ENCODE measurements at regions not wholly inside any gene's neighbourhood (a gene's known extent, or its start where the extent isn't known, plus 50 kb on each side); places are given as distances from the start of the nearest gene placed in this dataset.

DNA sequence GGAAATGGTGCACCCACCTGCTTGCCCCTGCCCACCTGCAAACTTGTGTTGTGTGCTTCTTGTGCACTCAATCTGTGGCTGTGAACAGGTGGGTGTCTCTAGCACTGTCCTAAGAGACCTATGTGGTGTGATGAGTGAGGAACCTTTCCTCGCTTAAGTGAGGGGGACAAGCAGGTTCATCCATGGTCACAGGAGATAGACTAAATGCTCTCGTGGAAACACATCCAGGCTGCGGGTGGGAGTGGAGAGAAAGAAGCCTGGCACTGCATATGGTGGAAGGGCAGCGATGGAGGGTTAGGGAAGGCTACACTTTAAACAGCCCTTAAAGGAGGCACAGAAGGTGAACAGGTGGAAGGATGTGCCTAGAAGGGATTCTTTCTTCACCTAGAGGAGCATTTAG, 330.9 kb downstream of the CXCL12 start:
- Histone ChIP-seq H3K4me2 (no peak overlapping the region), H3K27me3 (ENCODE audit: insufficient read depth) (no peaks in the 10 kb centered on the region), H3K36me3 (replicated peaks in 1 of 2; ENCODE audit: control insufficient read depth in 1 of 2, insufficient read depth in 2 of 2, low read length in 1 of 2) (no peaks in the 10 kb centered on the region), H3K9me2 (no peaks in the 10 kb centered on the region), H3K9me3 (no peaks in the 10 kb centered on the region), H3K27ac (ENCODE audit: low read depth in 2 of 2, low read length in 1 of 2) (no peak overlapping the region), H4K20me1 (ENCODE audit: insufficient read depth) (no peaks in the 10 kb centered on the region), H3K79me2 (ENCODE audit: insufficient read depth) (no peaks in the 10 kb centered on the region), H3K4me3 (ENCODE audit: low read depth in 2 of 2, low read length in 1 of 2) (no peak overlapping the region), H2AFZ (ENCODE audit: low read depth) (no peak overlapping the region), H3K9ac (no peak overlapping the region), H3F3A (replicated peaks; ENCODE audit: insufficient read depth) (peaks cover 7% of the 10 kb centered on the region), H3K4me1 (ENCODE audit: control insufficient read depth in 1 of 2, insufficient read depth in 2 of 2, low read depth in 1 of 2, low read length in 1 of 2) (peaks cover 0 to 6% of the 10 kb centered on the region in 2 experiments; a peak in 1 of 4 replicates)
- POLR2A ChIA-PET = no interaction called here
- CTCF ChIA-PET = interaction anchor here (2.6 kb wide), 1 partner anchor 8 kb away, joined by 11 read pairs; no protein-coding TSS in a partner anchor
- TF ChIP-seq MEF2A (IDR thresholded peaks at IDR 0.05; ENCODE audit: borderline replicate concordance, low read depth) (no peak), TAF1 (IDR thresholded peaks at IDR 0.05; ENCODE audit: borderline replicate concordance, low read depth, low read length) (no peak), FOXJ3 (CRISPR knock-in tag; IDR thresholded peaks at IDR 0.05) (no peak), YY1 (IDR thresholded peaks at IDR 0.05; ENCODE audit: low read depth) (no peak), FOXM1 (IDR thresholded peaks at IDR 0.05; ENCODE audit: low read depth) (no peak), CHD2 (IDR thresholded peaks at IDR 0.05; ENCODE audit: low read length, partially characterized antibody) (no peak), GABPA (IDR thresholded peaks at IDR 0.05; ENCODE audit: low read depth) (no peak), RXRA (IDR thresholded peaks at IDR 0.05; ENCODE audit: borderline replicate concordance, low read depth) (no peak), RFX5 (IDR thresholded peaks at IDR 0.05; ENCODE audit: low read length) (no peak)
- TF ChIP-seq, protein P1, sequence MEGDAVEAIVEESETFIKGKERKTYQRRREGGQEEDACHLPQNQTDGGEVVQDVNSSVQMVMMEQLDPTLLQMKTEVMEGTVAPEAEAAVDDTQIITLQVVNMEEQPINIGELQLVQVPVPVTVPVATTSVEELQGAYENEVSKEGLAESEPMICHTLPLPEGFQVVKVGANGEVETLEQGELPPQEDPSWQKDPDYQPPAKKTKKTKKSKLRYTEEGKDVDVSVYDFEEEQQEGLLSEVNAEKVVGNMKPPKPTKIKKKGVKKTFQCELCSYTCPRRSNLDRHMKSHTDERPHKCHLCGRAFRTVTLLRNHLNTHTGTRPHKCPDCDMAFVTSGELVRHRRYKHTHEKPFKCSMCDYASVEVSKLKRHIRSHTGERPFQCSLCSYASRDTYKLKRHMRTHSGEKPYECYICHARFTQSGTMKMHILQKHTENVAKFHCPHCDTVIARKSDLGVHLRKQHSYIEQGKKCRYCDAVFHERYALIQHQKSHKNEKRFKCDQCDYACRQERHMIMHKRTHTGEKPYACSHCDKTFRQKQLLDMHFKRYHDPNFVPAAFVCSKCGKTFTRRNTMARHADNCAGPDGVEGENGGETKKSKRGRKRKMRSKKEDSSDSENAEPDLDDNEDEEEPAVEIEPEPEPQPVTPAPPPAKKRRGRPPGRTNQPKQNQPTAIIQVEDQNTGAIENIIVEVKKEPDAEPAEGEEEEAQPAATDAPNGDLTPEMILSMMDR (IDR thresholded peaks at IDR 0.05) = no peak
- 51% methylated on average over 4 of the region's 4 CpGs for WGBS (ENCODE audit: low lambda C conversion rate)
- DNase-seq = no peak

DNA sequence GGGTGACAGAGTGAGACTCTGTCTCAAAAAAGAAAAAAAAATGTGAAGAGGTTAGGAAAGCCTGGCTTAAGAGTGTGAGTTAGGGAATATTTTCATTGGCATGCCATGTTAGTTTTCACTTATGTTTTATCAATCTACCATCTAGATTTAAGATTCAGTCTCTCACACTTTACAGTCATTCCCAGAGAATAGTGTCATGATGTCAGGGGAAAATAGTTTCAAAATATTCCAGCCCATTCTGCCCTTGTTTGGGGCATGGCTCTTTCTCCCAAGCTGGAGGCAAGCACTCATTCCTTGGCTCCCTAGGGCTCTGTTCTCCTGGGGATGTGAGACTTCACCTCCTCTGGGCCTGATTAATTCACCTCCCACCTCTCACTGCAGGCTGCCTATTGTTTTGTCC, 331.5 kb downstream of the CXCL12 start:
- ChIA-PET CTCF (no interaction called here), POLR2A (no interaction called here)
- Histone ChIP-seq H3K27me3 (ENCODE audit: insufficient read depth) (no peaks in the 10 kb centered on the region), H3K36me3 (replicated peaks in 1 of 2; ENCODE audit: control insufficient read depth in 1 of 2, insufficient read depth in 2 of 2, low read length in 1 of 2) (no peaks in the 10 kb centered on the region), H3F3A (replicated peaks; ENCODE audit: insufficient read depth) (peaks cover 7% of the 10 kb centered on the region), H2AFZ (ENCODE audit: low read depth) (no peak overlapping the region), H3K27ac (ENCODE audit: low read depth in 2 of 2, low read length in 1 of 2) (no peak overlapping the region), H3K9ac (no peak overlapping the region), H3K9me3 (no peaks in the 10 kb centered on the region), H3K9me2 (no peaks in the 10 kb centered on the region), H3K4me3 (ENCODE audit: low read depth in 2 of 2, low read length in 1 of 2) (no peak overlapping the region), H3K4me1 (ENCODE audit: control insufficient read depth in 1 of 2, insufficient read depth in 2 of 2, low read depth in 1 of 2, low read length in 1 of 2) (peaks cover 0 to 6% of the 10 kb centered on the region in 2 experiments; a peak in 1 of 4 replicates), H3K79me2 (ENCODE audit: insufficient read depth) (no peaks in the 10 kb centered on the region), H3K4me2 (no peak overlapping the region), H4K20me1 (ENCODE audit: insufficient read depth) (no peaks in the 10 kb centered on the region)
- no peak for TF ChIP-seq JUND (IDR thresholded peaks at IDR 0.05)
- no peak for TF ChIP-seq GABPA (IDR thresholded peaks at IDR 0.05; ENCODE audit: low read depth)
- DNase-seq = no peak
